CD4-positive, CD25-positive, alpha-beta regulatory T cell (primary cell): ENCODE measurements at regions not wholly inside any gene's neighbourhood (a gene's known extent, or its start where the extent isn't known, plus 50 kb on each side); places are given as distances from the start of the nearest gene placed in this dataset.

Experiments
- ATAC-seq, 2 donors: fragments of 150-1000 bp; cut with Tn5 transposase; one replicate each; pipeline ENCODE4 v1.10.0; 2021; ENCODE audit warnings: low read depth in 2 of 2, moderate number of reproducible peaks in 2 of 2, moderate library complexity in 1 of 2
- DNase-seq, 3 donors: peaks; one replicate each; pipeline versions ENCODE4 v3.0.0 to v3.0.0-alpha.2; 2012 to 2022; ENCODE audit warnings: mixed read lengths in 1 of 3
- H3K27ac ChIP-seq: one replicate; pipeline ENCODE4 v1.7.0; 2013; ENCODE audit warnings: mild to moderate bottlenecking, low read length; ENCODE audit not compliant: insufficient read depth, poor library complexity, severe bottlenecking
- H3K27me3 ChIP-seq: one replicate; pipeline ENCODE4 v1.7.0; 2013; ENCODE audit warnings: low read length; ENCODE audit not compliant: control insufficient read depth, insufficient read depth
- H3K36me3 ChIP-seq: one replicate; pipeline ENCODE4 v1.7.0; 2013; ENCODE audit warnings: mild to moderate bottlenecking, low read length, moderate library complexity; ENCODE audit not compliant: control insufficient read depth, insufficient read depth
- H3K4me1 ChIP-seq: 2 replicates; pipeline ENCODE4 v1.7.0; 2013; ENCODE audit warnings: mild to moderate bottlenecking, low read length; ENCODE audit not compliant: insufficient read depth, control insufficient read depth, poor library complexity, severe bottlenecking
- H3K4me3 ChIP-seq: one replicate; pipeline ENCODE4 v1.7.0; 2013; ENCODE audit warnings: low read depth, mild to moderate bottlenecking, low read length, moderate library complexity
- H3K9me3 ChIP-seq, 2 experiments: 1 replicate in 1 of 2; 2 replicates in 1 of 2; pipeline ENCODE4 v1.7.0; 2013; ENCODE audit warnings: low read length in 2 of 2, mild to moderate bottlenecking in 1 of 2, moderate library complexity in 1 of 2; ENCODE audit not compliant: control insufficient read depth in 2 of 2
- H3K27ac Mint-ChIP-seq, 3 donors: one replicate each; pipeline ENCODE4 v1.8.0; 2020 to 2022; ENCODE audit warnings: mild to moderate bottlenecking in 3 of 3, mixed read lengths in 3 of 3, moderate library complexity in 2 of 3
- H3K27me3 Mint-ChIP-seq: one replicate; pipeline ENCODE4 v1.8.0; 2022; ENCODE audit warnings: mild to moderate bottlenecking, mixed read lengths
- H3K36me3 Mint-ChIP-seq: one replicate; pipeline ENCODE4 v1.8.0; 2020; ENCODE audit warnings: mixed read lengths
- H3K4me1 Mint-ChIP-seq, 4 donors: one replicate each; pipeline ENCODE4 v1.8.0; 2020 to 2022; ENCODE audit warnings: mixed read lengths in 4 of 4, mild to moderate bottlenecking in 1 of 4
- H3K4me3 Mint-ChIP-seq, 4 donors: one replicate each; pipeline ENCODE4 v1.8.0; 2020 to 2022; ENCODE audit warnings: mild to moderate bottlenecking in 4 of 4, mixed read lengths in 4 of 4, moderate library complexity in 3 of 4
- H3K9me3 Mint-ChIP-seq, 7 donors: one replicate each; pipeline ENCODE4 v1.8.0; 2020 to 2022; ENCODE audit warnings: mixed read lengths in 7 of 7, mild to moderate bottlenecking in 3 of 7, moderate library complexity in 2 of 7

DNA sequence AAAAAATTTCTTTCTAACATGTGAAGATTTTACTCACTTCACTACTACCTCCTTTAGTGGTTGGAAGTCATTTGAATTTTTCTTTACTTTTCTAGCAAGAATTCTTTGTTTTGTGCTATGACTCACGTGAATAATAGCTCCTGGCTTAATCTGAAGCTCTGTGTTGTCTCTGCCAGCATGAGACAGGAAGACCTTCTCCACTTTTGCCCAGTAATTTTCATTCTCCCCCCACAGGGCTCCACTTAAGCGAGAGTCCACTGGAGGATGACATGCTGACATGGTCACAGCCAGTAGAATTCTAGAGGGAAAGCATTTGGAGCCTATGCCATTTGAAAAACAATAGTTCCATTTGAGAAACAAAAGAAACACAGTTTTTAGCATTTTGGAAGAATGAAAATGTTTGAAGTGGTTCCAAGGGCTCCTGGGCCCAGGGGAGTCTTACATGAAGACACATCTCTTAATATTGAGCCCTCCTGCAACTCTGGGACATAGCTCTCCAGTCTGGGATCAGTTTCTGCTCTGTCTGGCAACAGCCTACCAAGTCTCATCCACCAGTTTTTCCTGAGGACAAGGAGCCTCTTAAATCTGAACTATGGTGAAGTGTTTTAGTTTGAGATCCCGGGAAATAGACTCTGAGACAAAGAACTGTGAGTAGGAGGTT is 231.4 kb downstream of the PAX1 start:
- Mint-ChIP-seq H3K27ac (no peak overlapping the region), H3K4me3 (no peak overlapping the region), H3K27me3 (no peaks in the 10 kb centered on the region), H3K9me3 (peaks cover 0 to 7% (median 0%) of the 10 kb centered on the region in 7 donors), H3K4me1 (no peaks in the 10 kb centered on the region), H3K36me3 (no peaks in the 10 kb centered on the region)
- Histone ChIP-seq H3K9me3 (no peaks in the 10 kb centered on the region), H3K27me3 (no peaks in the 10 kb centered on the region), H3K4me1 (no peaks in the 10 kb centered on the region), H3K4me3 (no peak overlapping the region), H3K36me3 (no peaks in the 10 kb centered on the region), H3K27ac (no peak overlapping the region)
- ATAC-seq (no peak), DNase-seq (no peak)

DNA sequence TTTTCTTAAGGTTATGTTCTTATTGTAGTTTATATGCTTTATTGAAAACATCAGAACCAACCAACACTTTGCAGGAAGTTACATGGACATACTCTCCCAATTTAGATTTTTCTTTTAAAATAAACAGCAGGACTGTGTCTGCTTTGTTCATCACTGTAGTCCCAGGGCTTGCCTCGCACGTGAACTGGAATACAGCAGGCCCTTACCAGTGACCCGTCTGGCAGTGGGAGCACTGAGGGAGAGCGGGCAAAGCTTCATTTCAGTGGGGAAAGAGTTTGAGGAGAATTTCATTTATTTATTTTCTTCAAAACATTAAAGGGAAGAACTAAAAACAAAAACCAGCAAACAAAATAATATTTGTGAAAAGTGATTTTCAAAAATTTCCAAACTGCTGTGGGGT is 230.8 kb downstream of the PAX1 start:
- Mint-ChIP-seq H3K36me3 (no peaks in the 10 kb centered on the region), H3K4me3 (no peak overlapping the region)

DNA sequence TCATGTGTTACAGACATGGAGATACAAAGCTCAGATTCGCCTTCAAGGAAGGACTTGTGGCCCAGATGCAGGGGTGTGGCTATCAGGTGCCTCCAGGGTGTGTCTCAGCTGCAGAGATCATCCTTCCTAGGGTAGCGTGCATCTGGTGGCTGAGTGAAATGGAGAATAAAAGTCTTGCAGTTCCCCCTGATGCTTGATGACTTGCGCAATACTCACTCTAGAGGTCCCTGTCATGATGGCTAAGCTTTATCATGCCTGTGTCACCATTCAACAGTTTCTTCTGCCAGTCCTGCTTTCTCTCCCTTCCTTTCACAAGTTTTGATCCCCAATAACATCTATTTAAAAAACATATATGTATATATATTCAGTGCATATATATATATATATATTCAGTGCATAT is 228.1 kb downstream of the PAX1 start:
- ATAC-seq (no peak), DNase-seq (no peak)
- H3K9me3 ChIP-seq = no peaks in the 10 kb centered on the region
- H3K27ac Mint-ChIP-seq = no peak overlapping the region
- H3K27ac ChIP-seq = no peak overlapping the region
- no peaks in the 10 kb centered on the region for H3K4me1 Mint-ChIP-seq
- H3K27me3 Mint-ChIP-seq = no peaks in the 10 kb centered on the region
- H3K36me3 Mint-ChIP-seq = no peaks in the 10 kb centered on the region
- H3K4me1 ChIP-seq = no peaks in the 10 kb centered on the region
- H3K36me3 ChIP-seq = no peaks in the 10 kb centered on the region
- H3K4me3 Mint-ChIP-seq = no peak overlapping the region
- H3K9me3 Mint-ChIP-seq = peaks cover 0 to 7% (median 0%) of the 10 kb centered on the region in 7 donors
- H3K4me3 ChIP-seq = no peak overlapping the region
- no peaks in the 10 kb centered on the region for H3K27me3 ChIP-seq

More for the DNA sequence above, 230.8 kb downstream of the PAX1 start:
- Mint-ChIP-seq H3K9me3 (peaks cover 0 to 8% (median 0%) of the 10 kb centered on the region in 7 donors), H3K27ac (no peak overlapping the region), H3K27me3 (no peaks in the 10 kb centered on the region), H3K4me1 (no peaks in the 10 kb centered on the region)
- H3K4me3 ChIP-seq = no peak overlapping the region
- H3K4me1 ChIP-seq = no peaks in the 10 kb centered on the region
- no peak for DNase-seq
- H3K9me3 ChIP-seq = no peaks in the 10 kb centered on the region
- no peaks in the 10 kb centered on the region for H3K36me3 ChIP-seq
- no peak overlapping the region for H3K27ac ChIP-seq
- no peaks in the 10 kb centered on the region for H3K27me3 ChIP-seq
- ATAC-seq = no peak

DNA sequence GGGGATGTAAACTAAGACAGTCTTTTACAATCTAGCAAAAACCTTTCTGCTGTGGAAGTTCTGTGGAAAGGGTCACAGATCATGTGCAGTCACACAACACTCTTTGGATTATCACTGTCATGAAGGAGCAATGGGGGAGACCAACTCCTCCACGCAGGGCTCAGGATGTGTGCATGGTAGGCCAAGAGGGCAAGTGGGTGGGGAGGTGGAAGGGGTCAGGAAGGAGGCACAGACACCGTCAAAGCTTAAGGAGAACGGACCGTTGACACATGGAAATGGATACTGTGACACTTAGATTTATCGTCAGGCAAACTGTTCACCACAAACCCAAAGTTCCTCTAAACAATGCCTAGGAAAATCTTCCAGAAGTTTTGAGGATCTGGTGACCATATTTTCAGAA is 215.8 kb downstream of the PAX1 start:
- Histone ChIP-seq H3K27me3 (no peaks in the 10 kb centered on the region), H3K9me3 (no peaks in the 10 kb centered on the region), H3K4me3 (no peak overlapping the region), H3K4me1 (no peaks in the 10 kb centered on the region), H3K27ac (no peak overlapping the region), H3K36me3 (no peaks in the 10 kb centered on the region)
- no peak for ATAC-seq
- H3K4me1 Mint-ChIP-seq = no peaks in the 10 kb centered on the region
- H3K9me3 Mint-ChIP-seq = peaks cover 3 to 12% (median 7%) of the 10 kb centered on the region in 7 donors
- no peaks in the 10 kb centered on the region for H3K27me3 Mint-ChIP-seq
- H3K36me3 Mint-ChIP-seq = no peaks in the 10 kb centered on the region
- no peak overlapping the region for H3K4me3 Mint-ChIP-seq
- no peak overlapping the region for H3K27ac Mint-ChIP-seq
- no peak for DNase-seq

DNA sequence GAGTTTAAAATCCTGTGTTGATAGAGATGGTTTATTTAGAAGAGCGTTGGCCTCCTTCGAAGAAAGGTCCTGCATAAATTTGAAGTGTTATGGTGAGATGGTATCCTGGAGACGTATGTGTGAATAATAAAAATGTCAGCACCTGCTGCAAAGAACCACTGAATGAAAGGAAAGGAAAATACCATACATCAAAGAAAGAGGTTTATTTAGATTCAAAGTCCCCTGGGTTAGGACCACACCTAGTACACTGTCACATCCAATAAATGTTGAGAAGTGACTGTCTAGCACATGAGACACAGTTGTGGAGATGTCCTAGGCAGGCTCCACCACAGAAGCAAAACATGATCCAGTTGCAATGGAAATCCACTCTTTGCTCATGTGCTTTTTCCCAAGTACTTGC is 214.7 kb downstream of the PAX1 start:
- Histone ChIP-seq H3K4me3 (no peak overlapping the region), H3K36me3 (no peaks in the 10 kb centered on the region), H3K4me1 (no peaks in the 10 kb centered on the region), H3K9me3 (no peaks in the 10 kb centered on the region), H3K27me3 (no peaks in the 10 kb centered on the region), H3K27ac (no peak overlapping the region)
- Mint-ChIP-seq H3K27me3 (no peaks in the 10 kb centered on the region), H3K36me3 (no peaks in the 10 kb centered on the region), H3K9me3 (peaks cover 1 to 12% (median 7%) of the 10 kb centered on the region in 7 donors), H3K4me3 (no peak overlapping the region), H3K4me1 (no peaks in the 10 kb centered on the region), H3K27ac (no peak overlapping the region)
- DNase-seq = no peak
- ATAC-seq = no peak

DNA sequence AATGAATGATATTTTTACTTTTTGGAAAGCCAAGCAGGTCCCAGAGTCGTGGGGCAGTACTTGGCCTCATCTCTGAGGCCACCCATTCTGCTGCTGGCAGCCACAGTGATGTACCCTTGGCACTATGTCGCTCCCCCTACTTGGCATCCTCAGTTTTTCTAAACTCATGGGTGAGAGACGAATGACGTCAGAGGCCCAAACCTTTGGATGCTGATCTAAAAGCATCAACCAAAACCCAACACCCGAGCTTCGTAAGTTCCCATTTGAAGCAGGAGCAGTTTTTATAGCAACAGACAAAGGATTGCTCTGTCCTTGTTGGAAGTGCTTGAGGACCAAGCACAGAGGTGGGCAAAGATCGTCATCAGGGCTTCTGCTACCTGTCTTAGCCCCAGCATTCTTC is 212.9 kb downstream of the PAX1 start:
- Histone ChIP-seq H3K27me3 (no peaks in the 10 kb centered on the region), H3K9me3 (no peaks in the 10 kb centered on the region), H3K4me1 (no peaks in the 10 kb centered on the region), H3K4me3 (no peak overlapping the region), H3K36me3 (no peaks in the 10 kb centered on the region), H3K27ac (no peak overlapping the region)
- H3K4me3 Mint-ChIP-seq = no peak overlapping the region
- no peaks in the 10 kb centered on the region for H3K27me3 Mint-ChIP-seq
- no peak for ATAC-seq
- peaks cover 0 to 12% (median 3%) of the 10 kb centered on the region in 7 donors for H3K9me3 Mint-ChIP-seq
- H3K27ac Mint-ChIP-seq = no peak overlapping the region
- no peaks in the 10 kb centered on the region for H3K36me3 Mint-ChIP-seq
- DNase-seq = no peak
- H3K4me1 Mint-ChIP-seq = no peaks in the 10 kb centered on the region

DNA sequence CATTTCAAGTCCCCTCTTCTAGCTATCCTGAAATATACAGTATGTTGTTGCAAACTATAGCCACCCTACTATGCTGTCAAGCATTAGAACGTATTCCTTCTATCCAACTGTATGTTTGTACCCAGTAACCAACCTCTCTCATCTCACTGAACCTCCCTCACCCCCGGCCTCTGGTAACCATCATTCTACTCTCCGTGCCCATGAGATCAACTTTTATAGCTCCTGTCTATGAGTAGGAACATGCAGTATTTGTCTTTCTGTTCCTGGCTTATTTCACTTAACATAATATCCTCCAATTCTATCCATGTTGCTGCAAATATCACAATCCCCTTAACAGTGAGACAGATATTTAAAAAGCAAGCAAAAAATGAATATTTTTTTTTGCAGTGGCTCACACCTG is 196.9 kb downstream of the PAX1 start:
- Histone ChIP-seq H3K36me3 (no peaks in the 10 kb centered on the region), H3K27me3 (no peaks in the 10 kb centered on the region), H3K4me3 (no peak overlapping the region), H3K9me3 (no peaks in the 10 kb centered on the region), H3K4me1 (no peaks in the 10 kb centered on the region), H3K27ac (no peak overlapping the region)
- Mint-ChIP-seq H3K9me3 (peaks cover 0 to 11% (median 3%) of the 10 kb centered on the region in 7 donors), H3K4me1 (no peaks in the 10 kb centered on the region), H3K4me3 (no peak overlapping the region), H3K27ac (no peak overlapping the region), H3K36me3 (no peaks in the 10 kb centered on the region), H3K27me3 (no peaks in the 10 kb centered on the region)
- no peak for DNase-seq
- no peak for ATAC-seq

DNA sequence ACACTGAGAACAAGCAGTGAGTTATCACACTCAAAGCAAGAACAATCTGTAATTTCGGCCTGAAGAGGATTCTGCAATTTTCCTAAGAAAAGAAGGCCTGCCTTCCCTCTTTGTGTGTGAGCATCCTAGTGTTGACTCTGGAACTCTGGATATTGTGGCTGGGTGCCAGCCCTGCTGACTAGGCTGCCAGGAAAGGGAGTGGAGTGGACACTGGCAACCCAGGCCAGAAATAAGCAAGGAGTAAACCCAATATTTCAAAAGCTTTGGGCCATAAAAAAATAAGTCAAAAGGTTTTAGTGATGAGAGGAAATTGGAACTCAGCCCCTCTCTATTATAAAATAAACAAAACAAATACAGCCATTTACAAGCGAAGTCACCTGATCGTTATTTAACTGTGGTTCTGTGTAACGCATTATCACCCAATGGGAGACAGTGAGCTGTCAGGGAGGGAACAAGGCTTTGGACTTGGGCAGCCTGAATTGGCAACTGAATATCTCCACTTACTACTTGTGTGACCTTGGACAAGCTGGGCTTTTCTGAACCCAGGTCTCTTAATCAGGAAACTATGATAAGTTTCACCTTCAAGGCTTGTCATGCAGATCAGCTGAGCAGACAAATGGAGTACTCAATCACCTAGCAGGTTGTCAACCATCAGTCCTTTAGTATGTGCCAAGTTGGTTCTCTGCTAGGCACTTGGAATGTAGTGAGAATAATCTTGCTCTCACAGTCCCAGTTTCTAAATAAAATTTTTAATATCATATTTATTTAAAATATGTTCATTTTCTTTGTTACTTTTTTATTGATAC is 196.2 kb downstream of the PAX1 start:
- Histone ChIP-seq H3K4me1 (no peaks in the 10 kb centered on the region), H3K36me3 (no peaks in the 10 kb centered on the region), H3K27ac (no peak overlapping the region), H3K27me3 (no peaks in the 10 kb centered on the region), H3K4me3 (no peak overlapping the region), H3K9me3 (no peaks in the 10 kb centered on the region)
- no peak for DNase-seq
- Mint-ChIP-seq H3K4me3 (no peak overlapping the region), H3K36me3 (no peaks in the 10 kb centered on the region), H3K27me3 (no peaks in the 10 kb centered on the region), H3K9me3 (peaks cover 0 to 11% (median 3%) of the 10 kb centered on the region in 7 donors), H3K27ac (no peak overlapping the region), H3K4me1 (no peaks in the 10 kb centered on the region)
- no peak for ATAC-seq
